GM12874 (cell line): ENCODE measurements at regions not wholly inside any gene's neighbourhood (a gene's known extent, or its start where the extent isn't known, plus 50 kb on each side); places are given as distances from the start of the nearest gene placed in this dataset.

Experiments
- CTCF ChIP-seq: IDR thresholded peaks from 2 replicates; pipeline ENCODE4 v1.5.1; 2011; ENCODE audit warnings: low read depth, mild to moderate bottlenecking, control low read depth, low read length, moderate library complexity; ENCODE audit not compliant: insufficient read depth

GRCh38 chr12:125652681-125653080, 587.4 kb downstream of the AACS start:
- TF ChIP-seq CTCF, result no peak

GRCh38 chr12:125657681-125658080, 592.4 kb downstream of the AACS start:
- no peak for TF ChIP-seq CTCF

- TF ChIP-seq CTCF, result no peak
Measured at GRCh38 chr12:125674554-125675338, 609.5 kb downstream of the AACS start.

GRCh38 chr12:125676366-125676765, 611.1 kb downstream of the AACS start:
- TF ChIP-seq CTCF, result no peak

- no peak for TF ChIP-seq CTCF
Measured at GRCh38 chr12:125677829-125678228, 612.6 kb downstream of the AACS start.

GRCh38 chr12:125678589-125678993, 613.4 kb downstream of the AACS start:
- no peak for TF ChIP-seq CTCF

GRCh38 chr12:125683748-125684381, 618.6 kb downstream of the AACS start:
- TF ChIP-seq CTCF, result peak; percentile 93
